Liver (tissue), 8 donors: ENCODE measurements at regions not wholly inside any gene's neighbourhood (a gene's known extent, or its start where the extent isn't known, plus 50 kb on each side); places are given as distances from the start of the nearest gene placed in this dataset.

ENCODE experiments used
- DNase-seq: peaks from one replicate; pipeline ENCODE4 v3.0.0-alpha.2; 2017; ENCODE audit warnings: low spot score
- H3K27ac ChIP-seq, 2 donors: one replicate each; pipeline ENCODE4 v1.7.0; 2013; ENCODE audit warnings: inconsistent platforms in 2 of 2, low read length in 2 of 2, control low read depth in 1 of 2, low read depth in 1 of 2, mild to moderate bottlenecking in 1 of 2
- H3K27me3 ChIP-seq, 4 donors: one replicate each; pipeline versions ENCODE4 v1.6.1 to v1.7.0; 2013; ENCODE audit warnings: low read length in 3 of 4, inconsistent platforms in 1 of 4, mild to moderate bottlenecking in 1 of 4, moderate library complexity in 1 of 4; ENCODE audit not compliant: control insufficient read depth in 4 of 4, insufficient read depth in 4 of 4
- H3K36me3 ChIP-seq, 4 donors: one replicate each; pipeline versions ENCODE4 v1.6.1 to v1.7.0; 2013; ENCODE audit warnings: low read length in 3 of 4, mild to moderate bottlenecking in 3 of 4, low read depth in 1 of 4, moderate library complexity in 1 of 4; ENCODE audit not compliant: control insufficient read depth in 4 of 4, insufficient read depth in 3 of 4
- H3K4me1 ChIP-seq, 4 donors: one replicate each; pipeline versions ENCODE4 v1.6.1 to v1.7.0; 2013; ENCODE audit warnings: low read length in 3 of 4, mild to moderate bottlenecking in 3 of 4, moderate library complexity in 1 of 4; ENCODE audit not compliant: control insufficient read depth in 4 of 4, insufficient read depth in 4 of 4
- H3K4me3 ChIP-seq, 3 donors: one replicate each; pipeline versions ENCODE4 v1.6.1 to v1.7.0; 2013; ENCODE audit warnings: low read length in 3 of 3, control low read depth in 1 of 3, low read depth in 1 of 3, mild to moderate bottlenecking in 1 of 3
- H3K9ac ChIP-seq, 2 donors: one replicate each; pipeline ENCODE4 v1.7.0; 2013; ENCODE audit warnings: low read length in 2 of 2, mild to moderate bottlenecking in 2 of 2, moderate library complexity in 2 of 2, control low read depth in 1 of 2, low read depth in 1 of 2
- H3K9me3 ChIP-seq, 4 donors: one replicate each; pipeline versions ENCODE4 v1.6.1 to v1.7.0; 2013; ENCODE audit warnings: low read length in 3 of 4; ENCODE audit not compliant: control insufficient read depth in 4 of 4
- EGR1 ChIP-seq, 2 donors: IDR thresholded peaks; 2 replicates each; pipeline ENCODE4 v1.6.1; 2016 to 2018; ENCODE audit warnings: antibody characterized with exemption in 2 of 2, low read depth in 2 of 2
- FOXA1 ChIP-seq: IDR thresholded peaks from 2 replicates; pipeline ENCODE4 v1.6.1; 2016; ENCODE audit warnings: antibody characterized with exemption
- FOXA2 ChIP-seq: IDR thresholded peaks from 2 replicates; pipeline ENCODE4 v1.6.1; 2016; ENCODE audit warnings: antibody characterized with exemption
- GABPA ChIP-seq, 2 donors: IDR thresholded peaks in 1 of 2; conservative IDR thresholded peaks in 1 of 2; 2 replicates each; pipeline ENCODE4 v1.6.1; 2016; ENCODE audit warnings: antibody characterized with exemption in 2 of 2, mild to moderate bottlenecking in 1 of 2, moderate library complexity in 1 of 2
- HNF4A ChIP-seq, 2 donors: conservative IDR thresholded peaks; 2 replicates each; pipeline ENCODE4 v1.6.1; 2016; ENCODE audit warnings: antibody characterized with exemption in 2 of 2, mild to moderate bottlenecking in 2 of 2
- HNF4G ChIP-seq: IDR thresholded peaks from 2 replicates; pipeline ENCODE4 v1.6.1; 2016; ENCODE audit warnings: antibody characterized with exemption
- JUND ChIP-seq, 2 donors: IDR thresholded peaks; 2 replicates each; pipeline ENCODE4 v1.6.1; 2016; ENCODE audit warnings: antibody characterized with exemption in 2 of 2
- NR2F2 ChIP-seq: IDR thresholded peaks from 2 replicates; pipeline ENCODE4 v1.6.1; 2016; ENCODE audit warnings: antibody characterized with exemption
- RAD21 ChIP-seq, 2 donors: IDR thresholded peaks; 2 replicates each; pipeline ENCODE4 v1.6.1; 2016; ENCODE audit warnings: antibody characterized with exemption in 2 of 2, mild to moderate bottlenecking in 2 of 2
- RXRA ChIP-seq, 2 donors: IDR thresholded peaks; 2 replicates each; pipeline ENCODE4 v1.6.1; 2017 to 2018; ENCODE audit warnings: antibody characterized with exemption in 2 of 2, mild to moderate bottlenecking in 1 of 2
- SP1 ChIP-seq: IDR thresholded peaks from 2 replicates; pipeline ENCODE4 v1.6.1; 2018; ENCODE audit warnings: antibody characterized with exemption, mild to moderate bottlenecking
- TAF1 ChIP-seq: conservative IDR thresholded peaks from 2 replicates; pipeline ENCODE4 v1.6.1; 2016; ENCODE audit warnings: antibody characterized with exemption, mild to moderate bottlenecking
- YY1 ChIP-seq: IDR thresholded peaks from 2 replicates; pipeline ENCODE4 v1.6.1; 2016; ENCODE audit warnings: antibody characterized with exemption, mild to moderate bottlenecking
- WGBS: extraction: QIAGEN DNeasy Blood & Tissue Kit; methylation state at CpG from one replicate; pipeline ENCODE4 v1.1.7; 2013; 5-methylcytosine and 5-hydroxymethylcytosine counted together
- TF ChIP-seq, protein P1 (sequence below): fragments of 150-350 bp; IDR thresholded peaks from 2 replicates; pipeline ENCODE4 v1.5.1; 2017; ENCODE audit warnings: improper control_type of control experiment, low read depth, low read length; ENCODE audit not compliant: missing input control
- TF ChIP-seq, protein P2 (sequence below): IDR thresholded peaks from 2 replicates; pipeline ENCODE4 v1.6.1; 2016; ENCODE audit warnings: antibody characterized with exemption
- TF ChIP-seq, protein P3 (sequence below): IDR thresholded peaks from 2 replicates; pipeline ENCODE4 v1.6.1; 2016; ENCODE audit warnings: antibody characterized with exemption
- TF ChIP-seq, protein P4 (sequence below): IDR thresholded peaks from 2 replicates; pipeline ENCODE4 v1.6.1; 2016; ENCODE audit warnings: antibody characterized with exemption
- TF ChIP-seq, protein P5 (sequence below): IDR thresholded peaks from 2 replicates; pipeline ENCODE4 v1.6.1; 2016; ENCODE audit warnings: antibody characterized with exemption, mild to moderate bottlenecking
- donor health status: healthy.
- donor health status: healthy.
- donor health status: healthy.
- donor health status: healthy.
- donor health status: healthy.

DNA sequence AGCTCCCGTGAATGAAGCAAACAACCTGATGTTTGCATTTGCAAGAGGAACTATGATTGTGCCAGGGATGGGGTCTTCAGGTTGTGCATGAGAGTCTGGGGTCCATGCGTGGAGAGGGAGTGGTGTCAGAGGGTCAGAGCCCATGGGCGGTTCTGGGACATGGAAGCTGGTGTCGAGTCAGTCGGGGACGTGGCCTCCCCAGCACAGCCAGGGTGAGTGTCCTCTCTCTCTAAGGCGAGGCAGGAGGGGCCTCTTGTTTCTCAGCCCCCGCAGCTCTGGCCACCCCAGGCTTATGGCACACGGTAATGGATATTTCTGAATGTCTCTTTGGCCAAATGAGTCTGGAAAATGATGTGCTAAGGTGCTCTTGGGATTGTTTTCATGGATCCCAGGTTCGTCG, 118.6 kb downstream of the RTP5 start:
- H3K36me3 ChIP-seq = no peaks in the 10 kb centered on the region
- peaks cover 0 to 1% (median 0%) of the 10 kb centered on the region in 4 donors for H3K9me3 ChIP-seq
- no peak overlapping the region for H3K27ac ChIP-seq
- no peak overlapping the region for H3K4me3 ChIP-seq
- no peak overlapping the region for H3K9ac ChIP-seq
- H3K27me3 ChIP-seq = no peaks in the 10 kb centered on the region
- TF ChIP-seq FOXA2 = no peak
- no peak for TF ChIP-seq JUND (IDR thresholded peaks at IDR 0.05)
- no peak for TF ChIP-seq GABPA (IDR thresholded peaks at IDR 0.05 in 1 of 2, conservative IDR thresholded peaks at IDR 0.05 in 1 of 2)
- TF ChIP-seq, protein P1, sequence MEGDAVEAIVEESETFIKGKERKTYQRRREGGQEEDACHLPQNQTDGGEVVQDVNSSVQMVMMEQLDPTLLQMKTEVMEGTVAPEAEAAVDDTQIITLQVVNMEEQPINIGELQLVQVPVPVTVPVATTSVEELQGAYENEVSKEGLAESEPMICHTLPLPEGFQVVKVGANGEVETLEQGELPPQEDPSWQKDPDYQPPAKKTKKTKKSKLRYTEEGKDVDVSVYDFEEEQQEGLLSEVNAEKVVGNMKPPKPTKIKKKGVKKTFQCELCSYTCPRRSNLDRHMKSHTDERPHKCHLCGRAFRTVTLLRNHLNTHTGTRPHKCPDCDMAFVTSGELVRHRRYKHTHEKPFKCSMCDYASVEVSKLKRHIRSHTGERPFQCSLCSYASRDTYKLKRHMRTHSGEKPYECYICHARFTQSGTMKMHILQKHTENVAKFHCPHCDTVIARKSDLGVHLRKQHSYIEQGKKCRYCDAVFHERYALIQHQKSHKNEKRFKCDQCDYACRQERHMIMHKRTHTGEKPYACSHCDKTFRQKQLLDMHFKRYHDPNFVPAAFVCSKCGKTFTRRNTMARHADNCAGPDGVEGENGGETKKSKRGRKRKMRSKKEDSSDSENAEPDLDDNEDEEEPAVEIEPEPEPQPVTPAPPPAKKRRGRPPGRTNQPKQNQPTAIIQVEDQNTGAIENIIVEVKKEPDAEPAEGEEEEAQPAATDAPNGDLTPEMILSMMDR = no peak
- DNase-seq = no peak
- WGBS = 97% methylated on average over 11 of the region's 11 CpGs
- no peaks in the 10 kb centered on the region for H3K4me1 ChIP-seq

DNA sequence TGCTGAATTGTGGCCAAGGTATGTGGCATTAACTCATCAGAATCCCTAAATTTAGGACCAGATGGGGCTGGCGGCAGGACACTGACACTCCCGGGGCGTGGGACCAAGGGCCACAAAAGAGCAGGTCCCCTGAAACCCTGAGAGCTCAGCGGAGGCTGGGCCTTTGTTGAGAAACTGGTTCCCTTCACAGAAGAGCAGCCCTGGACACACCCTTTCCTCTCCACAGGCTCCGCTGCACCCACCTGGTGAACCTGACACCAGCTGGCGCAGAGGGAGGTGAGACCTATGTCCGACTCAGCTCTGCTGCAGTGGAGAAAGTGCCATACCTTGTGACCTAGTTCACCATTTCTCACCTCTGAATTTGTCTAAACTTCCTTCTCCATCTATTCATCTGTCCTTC, 119.5 kb downstream of the RTP5 start:
- H3K9me3 ChIP-seq = peaks cover 0 to 1% (median 0%) of the 10 kb centered on the region in 4 donors
- no peak overlapping the region for H3K9ac ChIP-seq
- no peaks in the 10 kb centered on the region for H3K4me1 ChIP-seq
- 84% methylated on average over 7 of the region's 7 CpGs for WGBS
- H3K4me3 ChIP-seq = no peak overlapping the region
- no peaks in the 10 kb centered on the region for H3K36me3 ChIP-seq
- no peak overlapping the region for H3K27ac ChIP-seq
- no peak for DNase-seq
- no peaks in the 10 kb centered on the region for H3K27me3 ChIP-seq
- TF ChIP-seq, protein P2, sequence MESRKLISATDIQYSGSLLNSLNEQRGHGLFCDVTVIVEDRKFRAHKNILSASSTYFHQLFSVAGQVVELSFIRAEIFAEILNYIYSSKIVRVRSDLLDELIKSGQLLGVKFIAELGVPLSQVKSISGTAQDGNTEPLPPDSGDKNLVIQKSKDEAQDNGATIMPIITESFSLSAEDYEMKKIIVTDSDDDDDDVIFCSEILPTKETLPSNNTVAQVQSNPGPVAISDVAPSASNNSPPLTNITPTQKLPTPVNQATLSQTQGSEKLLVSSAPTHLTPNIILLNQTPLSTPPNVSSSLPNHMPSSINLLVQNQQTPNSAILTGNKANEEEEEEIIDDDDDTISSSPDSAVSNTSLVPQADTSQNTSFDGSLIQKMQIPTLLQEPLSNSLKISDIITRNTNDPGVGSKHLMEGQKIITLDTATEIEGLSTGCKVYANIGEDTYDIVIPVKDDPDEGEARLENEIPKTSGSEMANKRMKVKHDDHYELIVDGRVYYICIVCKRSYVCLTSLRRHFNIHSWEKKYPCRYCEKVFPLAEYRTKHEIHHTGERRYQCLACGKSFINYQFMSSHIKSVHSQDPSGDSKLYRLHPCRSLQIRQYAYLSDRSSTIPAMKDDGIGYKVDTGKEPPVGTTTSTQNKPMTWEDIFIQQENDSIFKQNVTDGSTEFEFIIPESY = no peak
- TF ChIP-seq FOXA1 (no peak), NR2F2 (no peak), HNF4G (no peak), RXRA (IDR thresholded peaks at IDR 0.05) (no peak), GABPA (IDR thresholded peaks at IDR 0.05 in 1 of 2, conservative IDR thresholded peaks at IDR 0.05 in 1 of 2) (no peak), JUND (IDR thresholded peaks at IDR 0.05) (no peak), TAF1 (no peak)
- TF ChIP-seq, protein P3, sequence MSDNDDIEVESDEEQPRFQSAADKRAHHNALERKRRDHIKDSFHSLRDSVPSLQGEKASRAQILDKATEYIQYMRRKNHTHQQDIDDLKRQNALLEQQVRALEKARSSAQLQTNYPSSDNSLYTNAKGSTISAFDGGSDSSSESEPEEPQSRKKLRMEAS = no peak
- TF ChIP-seq, protein P4, sequence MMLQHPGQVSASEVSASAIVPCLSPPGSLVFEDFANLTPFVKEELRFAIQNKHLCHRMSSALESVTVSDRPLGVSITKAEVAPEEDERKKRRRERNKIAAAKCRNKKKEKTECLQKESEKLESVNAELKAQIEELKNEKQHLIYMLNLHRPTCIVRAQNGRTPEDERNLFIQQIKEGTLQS = no peak

DNA sequence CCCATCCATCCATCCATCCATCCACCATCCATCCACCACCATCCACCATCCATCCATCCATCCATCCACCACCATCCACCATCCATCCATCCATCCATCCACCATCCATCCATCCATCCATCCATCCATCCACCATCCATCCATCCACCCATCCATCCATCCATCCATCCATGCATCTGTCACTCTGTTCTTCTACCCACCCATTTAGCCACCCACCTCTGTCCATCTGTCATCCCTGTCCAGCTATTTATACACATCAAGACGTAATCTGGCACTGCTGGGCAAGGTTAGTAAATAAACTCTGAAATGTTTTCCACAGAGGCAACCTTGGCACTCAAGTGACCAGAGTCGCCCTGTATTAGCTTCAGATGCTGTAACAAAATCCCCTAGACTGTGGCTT, 120.9 kb downstream of the RTP5 start:
- no peaks in the 10 kb centered on the region for H3K4me1 ChIP-seq
- 87% methylated on average over 2 of the region's 2 CpGs for WGBS
- H3K27me3 ChIP-seq = no peaks in the 10 kb centered on the region
- no peak overlapping the region for H3K9ac ChIP-seq
- H3K4me3 ChIP-seq = no peak overlapping the region
- no peak overlapping the region for H3K27ac ChIP-seq
- no peak for DNase-seq
- H3K36me3 ChIP-seq = no peaks in the 10 kb centered on the region
- peaks cover 0 to 1% (median 0%) of the 10 kb centered on the region in 4 donors for H3K9me3 ChIP-seq
- no peak for TF ChIP-seq TAF1
- TF ChIP-seq FOXA2 = no peak
- no peak for TF ChIP-seq YY1
- TF ChIP-seq, protein P2 = no peak
- no peak for TF ChIP-seq RAD21 (IDR thresholded peaks at IDR 0.05)
- TF ChIP-seq, protein P5, sequence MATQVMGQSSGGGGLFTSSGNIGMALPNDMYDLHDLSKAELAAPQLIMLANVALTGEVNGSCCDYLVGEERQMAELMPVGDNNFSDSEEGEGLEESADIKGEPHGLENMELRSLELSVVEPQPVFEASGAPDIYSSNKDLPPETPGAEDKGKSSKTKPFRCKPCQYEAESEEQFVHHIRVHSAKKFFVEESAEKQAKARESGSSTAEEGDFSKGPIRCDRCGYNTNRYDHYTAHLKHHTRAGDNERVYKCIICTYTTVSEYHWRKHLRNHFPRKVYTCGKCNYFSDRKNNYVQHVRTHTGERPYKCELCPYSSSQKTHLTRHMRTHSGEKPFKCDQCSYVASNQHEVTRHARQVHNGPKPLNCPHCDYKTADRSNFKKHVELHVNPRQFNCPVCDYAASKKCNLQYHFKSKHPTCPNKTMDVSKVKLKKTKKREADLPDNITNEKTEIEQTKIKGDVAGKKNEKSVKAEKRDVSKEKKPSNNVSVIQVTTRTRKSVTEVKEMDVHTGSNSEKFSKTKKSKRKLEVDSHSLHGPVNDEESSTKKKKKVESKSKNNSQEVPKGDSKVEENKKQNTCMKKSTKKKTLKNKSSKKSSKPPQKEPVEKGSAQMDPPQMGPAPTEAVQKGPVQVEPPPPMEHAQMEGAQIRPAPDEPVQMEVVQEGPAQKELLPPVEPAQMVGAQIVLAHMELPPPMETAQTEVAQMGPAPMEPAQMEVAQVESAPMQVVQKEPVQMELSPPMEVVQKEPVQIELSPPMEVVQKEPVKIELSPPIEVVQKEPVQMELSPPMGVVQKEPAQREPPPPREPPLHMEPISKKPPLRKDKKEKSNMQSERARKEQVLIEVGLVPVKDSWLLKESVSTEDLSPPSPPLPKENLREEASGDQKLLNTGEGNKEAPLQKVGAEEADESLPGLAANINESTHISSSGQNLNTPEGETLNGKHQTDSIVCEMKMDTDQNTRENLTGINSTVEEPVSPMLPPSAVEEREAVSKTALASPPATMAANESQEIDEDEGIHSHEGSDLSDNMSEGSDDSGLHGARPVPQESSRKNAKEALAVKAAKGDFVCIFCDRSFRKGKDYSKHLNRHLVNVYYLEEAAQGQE = no peak
- no peak for TF ChIP-seq EGR1 (IDR thresholded peaks at IDR 0.05; ENCODE audit: low read depth in 2 of 2)
- no peak for TF ChIP-seq JUND (IDR thresholded peaks at IDR 0.05)
- no peak for TF ChIP-seq FOXA1
- no peak for TF ChIP-seq HNF4A (conservative IDR thresholded peaks at IDR 0.05)
- TF ChIP-seq, protein P3 = no peak
- no peak for TF ChIP-seq SP1
- no peak for TF ChIP-seq NR2F2
- no peak for TF ChIP-seq RXRA (IDR thresholded peaks at IDR 0.05)
